ENCODE measurements at regions not wholly inside any gene's neighbourhood (a gene's known extent, or its start where the extent isn't known, plus 50 kb on each side); places are given as distances from the start of the nearest gene placed in this dataset.
A peak's percentile ranks its signal among the peaks of the same experiment; 100 is the strongest.
"Not testable (repeated sequence)": the region's sequence is repeated elsewhere in the genome, so short reads cannot be mapped to it uniquely, and the experiment has no call there.

DNA sequence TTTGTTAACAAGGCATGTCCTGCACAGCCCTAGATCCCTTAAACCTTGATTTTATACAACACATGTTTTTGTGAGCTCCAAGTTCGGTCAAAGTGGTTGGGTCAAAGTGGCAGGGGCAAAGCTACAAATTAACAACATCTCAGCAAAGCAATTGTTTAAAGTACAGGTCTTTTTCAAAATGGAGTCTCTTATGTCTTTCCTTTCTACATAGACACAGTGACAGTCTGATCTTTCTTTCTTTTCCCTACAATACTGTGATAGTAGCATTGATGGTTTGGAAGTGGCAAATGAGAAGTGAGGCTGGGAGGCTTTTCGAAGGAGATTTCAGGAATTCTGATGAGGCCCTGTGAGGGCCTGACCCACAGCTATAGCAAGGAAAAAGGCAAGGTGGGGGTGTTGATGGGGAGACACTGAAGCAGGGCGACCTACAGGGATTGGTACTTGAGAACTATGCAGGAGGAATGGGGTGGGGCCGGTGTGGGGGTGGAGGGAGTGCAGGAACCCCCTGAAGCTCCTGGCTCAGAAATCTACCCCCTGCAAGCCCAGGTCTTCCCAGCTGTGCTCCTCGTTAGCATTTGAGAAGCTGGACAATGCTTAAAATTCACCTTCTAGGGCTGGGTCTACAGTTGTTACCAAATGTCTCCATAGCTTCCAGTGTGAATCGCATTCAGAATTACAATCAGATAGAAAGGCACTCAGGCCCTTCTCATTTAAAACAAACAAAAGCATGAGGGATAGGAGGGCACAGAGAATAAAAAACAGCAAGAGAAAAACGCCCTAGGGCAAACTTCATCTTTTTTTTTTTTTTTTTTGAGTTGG lies 102.6 kb upstream of the PPM1J start:
- no peak for DNase-seq

DNA sequence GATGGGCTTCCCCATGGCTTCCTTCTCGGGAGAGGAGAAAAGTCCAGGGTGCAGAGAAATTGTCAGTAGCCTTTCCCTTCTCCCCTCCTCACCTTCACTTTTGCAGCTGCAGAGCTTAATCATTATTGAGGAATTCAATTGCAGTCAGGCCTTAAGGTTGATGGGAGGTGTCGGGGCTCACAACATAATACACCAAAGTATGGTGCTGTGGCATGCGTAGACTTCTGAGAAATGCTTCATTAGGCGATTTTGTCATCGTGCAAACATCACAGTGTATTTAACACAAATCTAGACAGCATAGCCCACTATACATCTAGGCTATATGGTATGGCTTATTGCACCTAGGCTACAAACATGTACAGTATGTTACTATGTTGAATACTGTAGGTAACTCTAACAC lies 100.2 kb upstream of the PPM1J start:
- no peak for DNase-seq

DNA sequence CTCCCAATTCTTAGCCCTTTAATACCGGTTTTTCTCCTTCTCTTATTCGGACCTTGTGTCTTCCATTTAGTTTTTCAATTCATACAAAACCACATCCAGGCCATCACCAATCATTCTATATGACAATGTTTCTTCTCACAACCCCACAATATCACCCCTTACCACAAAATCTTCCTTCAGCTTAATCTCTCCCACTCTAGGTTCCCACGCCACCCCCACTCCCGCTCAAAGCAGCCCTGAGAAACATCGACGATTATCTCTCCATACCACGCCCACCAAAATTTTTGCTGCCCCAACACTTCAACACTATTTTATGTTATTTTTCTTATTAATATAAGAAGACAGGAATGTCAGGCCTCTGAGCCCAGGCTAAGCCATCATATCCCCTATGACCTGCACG lies 99.5 kb upstream of the PPM1J start:
- DNase-seq, result not testable (repeated sequence)

DNA sequence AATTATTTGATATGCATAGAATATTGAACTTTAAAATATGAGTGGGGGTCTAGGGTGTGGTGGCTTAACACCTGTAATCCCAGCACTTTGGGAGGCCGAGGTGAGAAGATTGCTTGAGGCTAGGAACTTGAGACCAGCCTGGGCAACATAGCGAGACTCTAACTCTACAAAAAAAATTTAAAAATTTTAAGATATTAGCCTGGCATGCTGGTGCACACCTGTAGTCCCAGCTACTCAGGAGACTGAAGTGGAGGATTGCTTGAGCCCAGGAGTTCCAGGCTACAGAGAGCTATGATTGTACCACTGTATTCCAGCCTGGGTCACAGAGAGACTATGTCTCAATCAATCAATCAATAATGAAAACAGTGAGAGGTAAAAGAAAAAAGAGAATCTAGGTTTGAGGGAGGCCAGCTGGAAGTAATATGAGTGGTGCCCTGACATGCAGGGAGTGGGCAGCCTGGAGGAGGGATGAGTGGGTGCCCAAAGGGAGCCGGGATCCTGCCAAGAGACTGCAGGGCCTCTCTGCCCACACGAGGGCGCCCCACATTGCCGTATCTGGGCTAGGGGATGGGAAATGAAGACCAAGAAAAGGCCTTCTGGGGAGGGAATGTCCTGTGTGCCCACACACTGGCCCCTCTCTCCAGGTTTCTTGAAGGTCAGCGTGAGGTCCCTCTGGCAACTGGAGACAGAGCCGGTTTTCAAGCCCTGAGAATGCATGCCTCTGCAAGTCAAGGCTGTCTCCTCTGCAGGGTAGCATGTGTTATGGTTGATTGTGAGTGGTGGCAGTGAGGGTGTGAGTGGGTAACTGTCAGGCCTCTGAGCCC lies 93.9 kb upstream of the PPM1J start:
- DNase-seq, result peak; percentile 77

DNA sequence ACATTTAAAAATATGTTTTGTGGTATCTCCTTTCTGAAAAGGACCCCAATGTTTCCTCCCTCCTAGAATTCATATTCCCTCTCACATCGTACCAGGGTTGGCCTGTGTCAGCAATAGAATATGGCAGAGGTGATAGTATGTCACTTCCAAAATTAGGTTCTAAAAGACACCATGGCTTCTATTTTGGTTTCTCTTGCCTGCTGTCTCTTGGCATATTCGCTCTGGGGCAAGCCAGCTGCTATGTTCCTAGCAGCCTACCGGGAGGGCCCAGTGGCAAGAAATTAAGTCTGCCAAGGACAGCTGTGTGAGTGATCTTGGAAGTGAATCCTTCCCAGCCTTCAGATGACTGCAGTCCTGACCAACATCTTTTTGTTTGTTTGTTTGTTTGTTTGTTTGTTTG lies 92.9 kb upstream of the PPM1J start:
- DNase-seq, result no peak

DNA sequence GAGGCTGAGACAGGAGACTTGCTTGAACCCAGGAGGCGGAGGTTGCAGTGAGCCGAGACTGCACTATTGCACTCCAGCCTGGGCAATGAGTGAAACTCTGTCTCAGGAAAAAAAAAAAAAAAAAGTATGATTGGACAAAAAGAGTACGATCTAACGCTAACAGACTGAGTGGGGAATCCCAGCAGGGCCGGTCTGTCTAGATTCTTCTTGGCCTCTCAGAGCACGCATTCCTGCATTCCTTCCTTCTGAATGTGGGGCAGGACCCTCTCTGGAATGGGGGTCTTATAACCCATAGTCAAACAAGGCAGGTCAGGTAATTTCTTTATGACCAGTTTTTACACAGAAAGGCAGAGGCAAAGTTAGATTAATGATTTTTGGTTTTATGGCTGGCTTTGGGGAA lies 92.0 kb upstream of the PPM1J start:
- no peak for DNase-seq

DNA sequence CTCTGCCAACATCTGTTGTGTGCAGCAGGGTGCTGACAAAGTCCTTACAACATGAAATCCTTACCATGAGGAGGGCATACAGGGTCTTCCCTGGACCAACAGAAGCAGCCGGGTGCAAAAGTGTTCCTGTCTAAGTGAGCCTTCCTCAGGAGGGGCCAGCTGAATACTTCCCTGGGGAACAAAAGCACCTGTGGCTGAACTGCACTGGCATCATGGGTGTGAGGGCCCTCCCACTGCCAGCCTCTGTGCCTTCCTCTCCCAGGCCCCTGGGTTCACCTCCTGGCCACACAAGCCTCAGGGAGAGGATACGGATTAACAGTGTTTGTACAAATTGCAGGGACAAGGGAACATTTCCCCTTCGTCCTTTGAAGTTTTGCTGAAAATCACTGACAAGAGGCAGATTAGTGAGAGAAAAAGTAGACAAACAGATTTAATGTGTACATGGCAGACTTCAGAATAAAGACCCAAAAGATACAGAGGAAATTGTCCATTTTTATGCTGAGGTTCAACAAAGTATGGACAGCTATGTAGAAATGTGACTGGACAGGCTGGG lies 91.0 kb upstream of the PPM1J start:
- peak; percentile 14 for DNase-seq

DNA sequence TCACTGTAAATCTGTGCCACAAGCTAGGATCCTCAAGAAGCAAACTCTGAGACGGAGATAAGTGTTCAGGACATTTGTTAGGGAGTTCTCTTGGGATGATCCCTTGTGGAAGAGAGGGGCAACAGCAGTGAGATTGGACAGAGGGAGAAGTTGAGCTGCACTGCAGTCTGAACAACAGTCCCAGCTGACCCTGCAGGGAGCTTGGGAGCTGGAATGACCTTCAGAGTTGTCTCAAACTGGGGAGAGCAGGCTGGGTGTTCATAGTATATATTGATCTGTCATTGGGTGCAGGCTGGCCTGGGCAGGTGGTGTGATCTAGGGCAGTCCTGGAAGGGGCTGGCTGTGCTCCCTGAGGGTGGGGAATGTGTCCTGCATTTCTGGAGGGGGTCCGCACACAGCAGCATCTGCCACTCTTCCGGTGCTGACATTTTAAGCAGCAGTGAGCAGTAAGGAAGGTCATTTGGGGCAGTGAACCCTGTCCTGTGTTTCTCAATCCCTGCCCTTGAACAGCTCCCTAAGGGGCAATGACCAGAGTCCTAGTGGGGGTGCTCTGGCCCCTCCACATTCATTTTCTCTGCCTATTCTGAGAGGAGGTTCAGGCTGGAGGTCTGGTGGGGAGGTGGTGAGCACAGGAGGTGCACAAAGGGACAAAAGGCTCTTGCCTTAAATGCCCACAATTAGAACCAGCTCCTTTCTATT lies 90.2 kb upstream of the PPM1J start:
- DNase-seq, result no peak

DNA sequence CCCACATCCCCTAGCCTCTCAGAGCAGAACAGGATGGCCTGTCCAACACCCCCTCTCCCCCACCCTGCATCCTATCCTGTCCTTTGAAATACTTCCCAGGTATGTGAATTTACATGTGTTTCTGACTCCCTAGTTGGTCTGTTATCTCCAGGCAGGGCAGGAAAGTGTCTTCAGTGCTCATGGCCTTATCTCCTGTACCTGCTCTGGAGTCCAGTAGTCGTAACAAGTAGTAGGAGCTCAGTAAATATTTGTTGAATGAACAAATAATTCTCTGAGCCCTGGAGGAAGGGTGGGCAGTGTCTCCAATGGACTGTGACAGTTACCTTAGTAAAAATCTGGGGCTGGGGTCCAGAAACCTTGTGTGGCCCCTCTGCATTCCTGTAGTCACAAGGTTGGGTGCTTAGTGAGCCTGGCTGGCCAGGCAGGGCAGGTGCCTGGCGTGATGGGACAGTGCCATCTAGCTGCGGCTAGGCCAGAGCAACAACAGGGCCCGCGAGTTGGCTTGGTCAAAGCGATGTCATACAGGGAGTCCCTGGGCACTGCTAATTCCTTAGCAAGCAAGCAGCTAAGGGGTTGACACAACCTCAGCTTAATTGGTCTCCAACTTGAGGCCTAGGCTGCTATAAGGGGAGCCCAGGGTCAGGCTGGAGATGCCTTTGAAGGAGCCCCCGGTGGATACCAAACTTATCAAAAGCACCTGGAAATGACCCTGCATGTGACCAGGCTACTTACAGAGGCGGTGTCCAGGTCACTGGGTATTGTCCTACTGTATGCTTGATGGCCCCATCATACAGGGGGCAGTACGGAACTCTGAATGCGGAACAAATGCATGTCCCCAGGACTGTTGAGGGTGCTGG lies 89.0 kb upstream of the PPM1J start:
- peak; percentile 88 for DNase-seq

DNA sequence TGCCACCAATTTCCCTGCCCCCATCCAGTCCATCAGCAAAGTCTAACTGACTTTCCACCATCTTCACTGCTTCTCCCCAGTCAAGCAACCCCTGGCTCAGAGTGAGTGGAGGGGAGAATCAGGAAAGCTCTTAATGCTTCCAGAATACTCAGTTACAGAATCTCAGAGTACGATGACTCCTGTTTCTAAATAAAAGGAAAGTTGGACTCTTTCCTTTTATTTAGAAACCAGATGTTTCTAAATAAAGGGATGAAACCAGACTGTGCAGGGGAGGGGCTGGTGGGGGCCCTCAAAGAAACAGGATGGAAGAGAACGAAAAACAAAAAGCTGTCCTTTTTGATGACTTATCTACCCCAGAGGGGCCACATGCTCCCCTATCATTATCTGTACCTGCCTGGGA lies 85.2 kb upstream of the PPM1J start:
- no peak for DNase-seq

DNA sequence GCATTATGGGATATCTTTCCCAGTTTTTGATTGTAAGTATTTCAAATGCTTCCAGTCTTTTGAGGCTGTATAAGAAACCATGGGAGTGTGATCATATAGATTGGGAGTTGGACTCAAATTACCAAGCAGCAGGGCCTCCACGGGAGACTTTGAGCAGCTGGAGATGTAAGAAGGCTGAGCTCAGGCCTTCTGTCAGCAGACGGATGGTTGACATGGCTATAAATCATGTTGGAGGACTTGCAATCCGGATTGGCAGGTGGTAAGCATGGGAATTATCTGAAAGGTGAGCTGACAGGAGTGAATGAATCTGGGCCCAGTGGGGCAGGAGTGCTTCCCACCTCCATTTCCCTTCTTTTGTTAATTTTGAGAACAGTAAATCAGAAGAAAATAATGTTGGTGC lies 83.2 kb upstream of the PPM1J start:
- peak; percentile 60 for DNase-seq

DNA sequence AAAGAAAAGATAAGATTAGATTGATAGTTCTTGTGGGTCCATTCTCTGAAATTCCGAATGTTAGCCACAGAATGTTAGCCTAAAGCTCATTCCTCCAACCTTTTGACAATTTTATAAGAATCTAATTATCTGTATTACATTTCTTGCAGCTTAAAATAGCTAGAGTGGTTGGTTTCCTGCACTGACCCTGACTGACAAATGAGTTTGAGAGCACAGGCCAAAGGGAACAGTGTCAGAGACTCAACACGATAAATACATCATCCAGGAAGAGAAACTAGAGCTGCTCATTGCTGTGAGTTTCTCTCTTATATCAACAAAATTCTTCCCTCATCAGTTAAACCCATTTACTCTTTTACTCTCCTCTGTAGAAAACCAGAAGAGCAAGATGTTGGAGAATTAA lies 82.1 kb upstream of the PPM1J start:
- DNase-seq, result no peak

DNA sequence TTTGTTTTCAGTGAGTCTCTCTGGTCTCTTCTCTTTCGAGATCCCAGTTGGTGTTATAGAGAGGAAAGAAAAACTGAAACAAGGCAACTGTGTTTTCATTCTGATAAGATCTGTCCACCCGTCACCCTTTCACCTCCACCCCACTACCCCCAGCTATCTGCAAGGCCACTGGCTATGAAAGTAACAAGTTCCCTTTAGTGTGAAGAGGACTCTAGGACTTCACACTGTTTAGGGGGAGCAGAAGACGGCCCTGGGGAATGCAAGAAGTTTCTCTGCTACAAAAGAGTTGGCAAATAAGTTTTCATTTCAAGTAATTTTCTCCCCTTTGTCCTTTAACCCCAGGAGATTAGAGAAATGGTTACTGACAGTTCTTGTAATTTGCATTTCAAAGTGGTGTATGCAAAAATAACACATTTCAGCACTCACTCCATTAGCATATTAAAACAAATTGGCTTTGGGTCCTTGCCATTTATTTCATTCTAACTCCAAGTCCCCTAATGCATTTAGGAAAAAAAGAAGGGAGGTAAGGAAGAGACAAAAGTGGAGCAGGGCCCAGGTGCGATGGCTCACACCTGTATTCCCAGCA lies 79.6 kb upstream of the PPM1J start:
- DNase-seq, result no peak

DNA sequence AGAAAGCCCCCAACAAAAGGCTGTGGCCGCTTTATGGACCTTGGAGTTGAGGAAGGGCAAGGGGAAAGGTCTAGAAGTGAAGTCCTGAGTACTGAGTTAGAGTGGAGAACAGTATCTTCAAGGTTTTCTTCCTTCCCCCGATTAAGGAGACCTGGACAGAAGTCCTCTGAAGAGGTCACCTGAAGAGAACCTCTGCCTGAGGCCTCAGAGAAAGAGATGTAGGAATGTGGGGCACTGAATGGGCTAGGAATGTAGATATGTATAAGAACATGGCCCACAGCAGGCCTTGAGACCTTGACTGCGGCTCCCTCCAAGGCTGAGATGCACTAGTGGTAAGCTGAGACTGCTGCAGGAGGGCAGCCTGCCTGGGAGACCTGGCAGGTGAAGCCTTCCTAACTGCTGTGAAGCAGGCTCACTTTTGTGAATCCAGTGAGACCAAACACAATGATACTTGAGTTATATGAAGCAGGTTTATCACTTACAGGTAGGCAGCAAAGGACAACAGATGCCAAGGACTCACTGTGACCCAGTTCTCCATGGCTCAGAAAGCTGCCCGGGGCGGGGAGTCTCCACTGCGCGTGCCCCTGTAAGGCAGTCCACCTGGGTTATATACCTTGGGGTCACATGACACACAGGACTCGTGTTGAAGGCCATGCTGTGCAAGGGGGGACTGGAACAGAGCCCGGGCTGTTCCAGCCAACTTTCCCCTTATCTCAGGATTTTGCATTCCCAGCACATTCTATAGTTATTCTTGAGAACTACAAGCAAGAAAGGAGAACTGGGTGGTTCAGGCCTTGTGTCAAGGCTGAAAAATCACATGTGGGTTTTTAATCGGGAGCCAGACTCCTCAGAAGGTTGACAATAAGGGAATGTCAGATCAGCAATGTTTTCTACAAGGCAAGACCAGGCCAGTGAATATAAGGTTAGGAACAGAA lies 78.8 kb upstream of the PPM1J start:
- no peak for DNase-seq

DNA sequence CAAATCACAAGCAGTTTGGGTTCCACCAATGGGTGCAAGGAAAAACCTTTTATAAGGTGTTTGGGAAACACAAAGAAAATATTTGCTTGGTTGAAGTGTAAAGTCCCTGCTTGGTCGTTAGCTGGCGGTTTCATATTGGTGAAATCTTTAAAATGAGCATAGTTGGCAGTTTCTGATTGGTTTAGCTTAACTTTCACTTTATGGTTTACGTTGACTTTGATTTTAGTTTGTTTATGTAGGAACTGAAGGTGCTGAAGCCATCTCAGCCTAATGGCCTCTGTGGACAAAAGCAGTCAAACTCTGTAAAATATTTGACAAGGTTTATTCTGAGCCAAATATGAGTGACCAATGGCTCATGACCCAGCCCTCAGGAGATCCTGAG lies 76.6 kb upstream of the PPM1J start:
- DNase-seq, result no peak

DNA sequence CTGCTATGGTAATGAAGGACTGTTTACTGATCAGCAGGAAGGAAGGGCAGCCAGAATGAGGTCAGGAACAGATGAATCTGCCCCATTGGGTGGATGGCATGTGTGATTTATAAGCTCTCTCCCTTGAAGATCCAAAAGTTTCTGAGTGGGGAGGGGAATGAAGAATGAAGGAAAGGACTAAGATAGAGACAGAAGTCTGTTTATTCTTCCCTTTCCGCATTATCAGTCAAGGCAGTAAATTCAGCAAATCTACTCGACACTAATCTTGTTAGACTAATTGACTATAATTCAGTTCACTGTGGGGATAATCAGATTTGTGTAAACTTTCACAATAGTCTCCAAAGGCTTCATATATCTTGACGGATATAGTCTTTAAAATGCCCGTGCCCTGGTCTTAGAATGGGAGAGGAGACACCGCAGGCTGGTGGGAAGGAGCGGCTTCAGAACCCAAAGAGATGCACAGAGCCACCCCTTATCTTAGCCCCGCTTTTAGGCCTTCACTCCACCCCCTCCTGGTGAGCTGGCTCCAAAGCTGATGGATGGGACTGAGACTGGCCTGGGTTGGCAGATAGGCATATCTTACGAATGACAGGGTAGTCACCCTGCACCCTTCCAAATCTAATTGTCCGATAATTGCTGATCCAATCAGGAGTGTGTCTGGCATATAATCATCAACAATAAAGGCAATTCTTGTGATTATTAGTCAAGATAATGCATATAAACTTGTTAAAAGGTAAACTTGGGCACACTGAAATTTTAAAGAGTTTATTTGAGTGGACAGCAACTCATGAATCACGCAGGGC lies 76.0 kb upstream of the PPM1J start:
- DNase-seq, result no peak

DNA sequence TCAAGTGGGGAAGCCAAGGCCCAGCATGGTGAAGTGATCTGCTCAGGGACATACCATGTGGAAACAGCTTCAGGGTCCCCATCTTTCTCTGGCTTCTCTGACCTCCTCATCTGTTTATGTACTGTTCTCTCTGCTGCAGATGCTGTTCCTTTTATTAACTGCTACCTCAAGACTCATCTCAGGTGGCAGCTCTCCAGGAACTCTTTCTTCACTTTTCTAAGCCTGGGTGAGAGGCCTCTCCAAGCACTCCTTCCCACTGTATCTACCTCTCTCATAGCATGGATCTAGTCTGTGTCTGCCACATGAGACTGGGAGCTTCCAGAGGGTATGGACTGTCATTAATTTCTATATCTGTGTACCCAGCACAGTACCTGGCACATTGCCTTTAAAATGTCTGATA lies 73.4 kb upstream of the PPM1J start:
- DNase-seq, result no peak

DNA sequence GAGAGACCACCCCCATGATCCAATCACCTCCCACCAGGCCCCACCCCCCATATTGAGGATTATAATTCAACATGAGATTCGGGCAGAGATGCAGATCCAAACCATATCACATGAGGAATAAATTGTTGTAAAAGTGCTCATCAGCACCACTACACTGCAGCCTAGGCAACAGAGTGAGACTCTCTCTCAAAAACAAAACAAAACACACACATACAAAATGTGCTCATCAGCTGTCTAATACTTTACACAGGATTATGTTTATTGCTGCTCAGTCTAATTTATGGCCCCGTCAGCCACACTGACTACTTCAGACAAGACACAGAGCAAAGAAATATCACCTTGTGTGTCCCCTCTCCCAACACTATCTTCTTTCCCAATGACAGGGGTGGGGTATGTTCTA lies 72.9 kb upstream of the PPM1J start:
- DNase-seq, result no peak

DNA sequence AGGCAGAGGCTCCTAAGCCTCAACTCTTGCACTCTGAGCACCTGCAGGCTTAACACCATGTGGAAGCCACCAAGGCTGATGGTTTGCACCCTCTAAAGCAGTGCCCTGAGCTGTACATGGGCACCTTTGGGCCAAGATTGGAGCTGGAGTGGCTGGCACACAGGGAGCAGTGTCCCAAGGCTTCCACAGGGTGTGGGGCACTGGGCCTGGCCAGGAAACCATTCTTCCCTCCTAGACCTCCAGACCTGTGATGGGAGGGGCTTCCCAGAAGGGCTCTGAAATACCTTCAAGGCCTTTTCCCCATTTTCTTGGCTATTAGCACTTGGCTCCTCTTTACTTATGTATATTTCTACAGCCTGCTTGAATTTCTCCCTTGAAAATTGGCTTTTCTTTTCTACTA lies 67.9 kb upstream of the PPM1J start:
- DNase-seq, result no peak

All from DMS53 (cell line).